ENCODE measurements at regions not wholly inside any gene's neighbourhood (a gene's known extent, or its start where the extent isn't known, plus 50 kb on each side); places are given as distances from the start of the nearest gene placed in this dataset.
"Not testable (repeated sequence)": the region's sequence is repeated elsewhere in the genome, so short reads cannot be mapped to it uniquely, and the experiment has no call there.

- Mint-ChIP-seq H3K27me3 (ENCODE audit: insufficient read depth) (peaks cover 21% of the 10 kb centered on the region), H3K4me1 (peaks cover 13% of the 10 kb centered on the region), H3K4me3 (no peak overlapping the region), H3K27ac (no peak overlapping the region), H3K36me3 (ENCODE audit: low read depth) (no peaks in the 10 kb centered on the region), H3K9me3 (peaks cover 17% of the 10 kb centered on the region)
- Histone ChIP-seq H3K4me3 (ENCODE audit: low read length) (no peak overlapping the region), H3K36me3 (ENCODE audit: control insufficient read depth, insufficient read depth, low read length) (no peaks in the 10 kb centered on the region), H3K27ac (ENCODE audit: low read depth, low read length) (no peak overlapping the region), H3K27me3 (ENCODE audit: control insufficient read depth, insufficient read depth, low read length, poor library complexity, severe bottlenecking) (peaks cover 18% of the 10 kb centered on the region), H3K9me3 (ENCODE audit: control insufficient read depth, low read length) (peaks cover 2% of the 10 kb centered on the region), H3K4me1 (ENCODE audit: control insufficient read depth, insufficient read depth, low read length) (peaks cover 3% of the 10 kb centered on the region), H3K9ac (ENCODE audit: extremely low read depth, low read length, poor library complexity, severe bottlenecking) (no peak overlapping the region)
- no peak for DNase-seq
- no peak for TF ChIP-seq CTCF (conservative IDR thresholded peaks at IDR 0.05)
- 91 to 100% methylated on average over 2 to 5 of the region's 5 CpGs for WGBS, 2 experiments (ENCODE audit: insufficient coverage in 1 of 2, insufficient read length in 1 of 2)
Measured at GRCh38 chr4:103842637-103843239, 123.0 kb upstream of the TACR3 start.

- Histone ChIP-seq H3K9ac (ENCODE audit: extremely low read depth, low read length, poor library complexity, severe bottlenecking) (no peak overlapping the region), H3K27me3 (ENCODE audit: control insufficient read depth, insufficient read depth, low read length, poor library complexity, severe bottlenecking) (peaks cover 18% of the 10 kb centered on the region), H3K9me3 (ENCODE audit: control insufficient read depth, low read length) (no peaks in the 10 kb centered on the region), H3K4me1 (ENCODE audit: control insufficient read depth, insufficient read depth, low read length) (peaks cover 3% of the 10 kb centered on the region), H3K4me3 (ENCODE audit: low read length) (no peak overlapping the region), H3K27ac (ENCODE audit: low read depth, low read length) (no peak overlapping the region), H3K36me3 (ENCODE audit: control insufficient read depth, insufficient read depth, low read length) (no peaks in the 10 kb centered on the region)
- no peak for DNase-seq
- Mint-ChIP-seq H3K4me3 (no peak overlapping the region), H3K27ac (no peak overlapping the region), H3K36me3 (ENCODE audit: low read depth) (no peaks in the 10 kb centered on the region), H3K4me1 (peaks cover 13% of the 10 kb centered on the region), H3K27me3 (ENCODE audit: insufficient read depth) (peaks cover 24% of the 10 kb centered on the region), H3K9me3 (peaks cover 11% of the 10 kb centered on the region)
- no peak for TF ChIP-seq CTCF (conservative IDR thresholded peaks at IDR 0.05)
- 88% methylated on average over 1 of the region's 1 CpG; no CpG with 5 or more reads in 1 of the 2 experiments for WGBS, 2 experiments (ENCODE audit: insufficient coverage in 1 of 2, insufficient read length in 1 of 2)
Measured at GRCh38 chr4:103842076-103842475, 122.3 kb upstream of the TACR3 start.

- not testable (repeated sequence) for H3K27me3 Mint-ChIP-seq (ENCODE audit: insufficient read depth); H3K4me1 ChIP-seq (ENCODE audit: control insufficient read depth, insufficient read depth, low read length); H3K27ac ChIP-seq (ENCODE audit: low read depth, low read length); H3K4me3 ChIP-seq (ENCODE audit: low read length); H3K36me3 ChIP-seq (ENCODE audit: control insufficient read depth, insufficient read depth, low read length); H3K4me1 Mint-ChIP-seq; H3K27me3 ChIP-seq (ENCODE audit: control insufficient read depth, insufficient read depth, low read length, poor library complexity, severe bottlenecking); H3K36me3 Mint-ChIP-seq (ENCODE audit: low read depth); H3K9me3 ChIP-seq (ENCODE audit: control insufficient read depth, low read length); H3K9me3 Mint-ChIP-seq; H3K4me3 Mint-ChIP-seq; H3K9ac ChIP-seq (ENCODE audit: extremely low read depth, low read length, poor library complexity, severe bottlenecking); H3K27ac Mint-ChIP-seq
- 77 to 80% methylated on average over 2 to 5 of the region's 5 CpGs for WGBS, 2 experiments (ENCODE audit: insufficient coverage in 1 of 2, insufficient read length in 1 of 2)
- peak; percentile 51 for DNase-seq
Measured at GRCh38 chr4:103810308-103810707, 90.5 kb upstream of the TACR3 start.

- Mint-ChIP-seq H3K4me3 (no peak overlapping the region), H3K4me1 (no peaks in the 10 kb centered on the region), H3K27ac (no peak overlapping the region), H3K36me3 (ENCODE audit: low read depth) (no peaks in the 10 kb centered on the region), H3K9me3 (no peaks in the 10 kb centered on the region), H3K27me3 (ENCODE audit: insufficient read depth) (no peaks in the 10 kb centered on the region)
- TF ChIP-seq CTCF (conservative IDR thresholded peaks at IDR 0.05) = peak; percentile 68
- H3K4me1 ChIP-seq (ENCODE audit: control insufficient read depth, insufficient read depth, low read length) = no peaks in the 10 kb centered on the region
- DNase-seq = no peak
- no peak overlapping the region for H3K4me3 ChIP-seq (ENCODE audit: low read length)
- H3K27ac ChIP-seq (ENCODE audit: low read depth, low read length) = no peak overlapping the region
- H3K27me3 ChIP-seq (ENCODE audit: control insufficient read depth, insufficient read depth, low read length, poor library complexity, severe bottlenecking) = no peaks in the 10 kb centered on the region
- no peaks in the 10 kb centered on the region for H3K9me3 ChIP-seq (ENCODE audit: control insufficient read depth, low read length)
- H3K9ac ChIP-seq (ENCODE audit: extremely low read depth, low read length, poor library complexity, severe bottlenecking) = no peak overlapping the region
- 100% methylated on average over 1 of the region's 1 CpG; no CpG with 5 or more reads in 1 of the 2 experiments for WGBS, 2 experiments (ENCODE audit: insufficient coverage in 1 of 2, insufficient read length in 1 of 2)
- H3K36me3 ChIP-seq (ENCODE audit: control insufficient read depth, insufficient read depth, low read length) = no peaks in the 10 kb centered on the region
Measured at GRCh38 chr4:103802766-103803165, 83.0 kb upstream of the TACR3 start.
